Astrocyte (in vitro differentiated cells and primary cell): ENCODE measurements at regions not wholly inside any gene's neighbourhood (a gene's known extent, or its start where the extent isn't known, plus 50 kb on each side); places are given as distances from the start of the nearest gene placed in this dataset.
"Not testable (repeated sequence)": the region's sequence is repeated elsewhere in the genome, so short reads cannot be mapped to it uniquely, and the experiment has no call there.

Source experiments
- DNase-seq: peaks from one replicate; pipeline ENCODE4 v3.0.0-alpha.2; 2010; ENCODE audit warnings: low read depth
- FAIRE-seq: peaks from 2 replicates; lab custom pipeline; 2011; peaks lifted over from hg19 to GRCh38; lab: Jason Lieb, UNC
- H2AFZ ChIP-seq: 2 replicates; pipeline ENCODE4 v1.6.0; 2012; ENCODE audit warnings: low read depth, low read length, inconsistent platforms
- H3K27ac ChIP-seq: 2 replicates; pipeline ENCODE4 v1.5.1; 2011; ENCODE audit warnings: low read depth, low read length, inconsistent platforms
- H3K27me3 ChIP-seq: 2 replicates; pipeline ENCODE4 v1.6.0; 2011; ENCODE audit warnings: low read length, inconsistent platforms; ENCODE audit not compliant: insufficient read depth
- H3K36me3 ChIP-seq: 2 replicates; pipeline ENCODE4 v1.5.1; 2011; ENCODE audit warnings: low read length, inconsistent platforms; ENCODE audit not compliant: insufficient read depth
- H3K4me1 ChIP-seq: 2 replicates; pipeline ENCODE4 v1.5.1; 2011; ENCODE audit warnings: low read length, inconsistent platforms; ENCODE audit not compliant: insufficient read depth
- H3K4me2 ChIP-seq: 2 replicates; pipeline ENCODE4 v1.6.0; 2012; ENCODE audit warnings: low read length, inconsistent platforms
- H3K4me3 ChIP-seq: 2 replicates; pipeline ENCODE4 v1.5.1; 2011; ENCODE audit warnings: low read depth, mild to moderate bottlenecking, low read length, inconsistent platforms; ENCODE audit not compliant: insufficient read depth
- H3K79me2 ChIP-seq: 2 replicates; pipeline ENCODE4 v1.6.0; 2012; ENCODE audit warnings: mild to moderate bottlenecking, low read length, inconsistent platforms; ENCODE audit not compliant: insufficient read depth
- H3K9ac ChIP-seq: 2 replicates; pipeline ENCODE4 v1.6.0; 2012; ENCODE audit warnings: mild to moderate bottlenecking, low read length, inconsistent platforms
- H3K9me3 ChIP-seq: 2 replicates; pipeline ENCODE4 v1.5.1; 2012; ENCODE audit warnings: low read depth, mild to moderate bottlenecking, low read length, inconsistent platforms; ENCODE audit not compliant: insufficient read depth
- H4K20me1 ChIP-seq: 2 replicates; pipeline ENCODE4 v1.6.0; 2012; ENCODE audit warnings: low read length, inconsistent platforms; ENCODE audit not compliant: insufficient read depth
- H3K27ac Mint-ChIP-seq: one replicate; pipeline ENCODE4 v1.8.0; 2021; ENCODE audit warnings: mild to moderate bottlenecking, mixed read lengths; ENCODE audit not compliant: unreplicated experiment
- H3K27me3 Mint-ChIP-seq: one replicate; pipeline ENCODE4 v1.8.0; 2021; ENCODE audit warnings: low read depth, mixed read lengths; ENCODE audit not compliant: unreplicated experiment
- H3K36me3 Mint-ChIP-seq: one replicate; pipeline ENCODE4 v1.8.0; 2021; ENCODE audit warnings: low read depth, mixed read lengths; ENCODE audit not compliant: unreplicated experiment
- H3K4me1 Mint-ChIP-seq: one replicate; pipeline ENCODE4 v1.8.0; 2021; ENCODE audit warnings: low read depth, mixed read lengths; ENCODE audit not compliant: unreplicated experiment
- H3K4me3 Mint-ChIP-seq: one replicate; pipeline ENCODE4 v1.8.0; 2021; ENCODE audit warnings: mild to moderate bottlenecking, moderate library complexity, mixed read lengths; ENCODE audit not compliant: unreplicated experiment
- H3K9me3 Mint-ChIP-seq: one replicate; pipeline ENCODE4 v1.8.0; 2021; ENCODE audit warnings: mild to moderate bottlenecking, mixed read lengths; ENCODE audit not compliant: unreplicated experiment
- CTCF ChIP-seq: IDR thresholded peaks from 2 replicates; pipeline ENCODE4 v1.5.1; 2011; ENCODE audit warnings: low read depth, mild to moderate bottlenecking, inconsistent platforms, low read length, moderate library complexity; ENCODE audit not compliant: insufficient read depth
- EZH2 ChIP-seq: IDR thresholded peaks from 2 replicates; pipeline ENCODE4 v1.6.1; 2012; ENCODE audit warnings: mild to moderate bottlenecking, low read length, inconsistent platforms; ENCODE audit not compliant: insufficient read depth

- no peaks in the 10 kb centered on the region for H3K4me1 ChIP-seq
- no peak for TF ChIP-seq CTCF
- no peak for TF ChIP-seq EZH2
- H3K9ac ChIP-seq: no peak overlapping the region
- Mint-ChIP-seq H3K4me3 (no peak overlapping the region), H3K4me1 (no peaks in the 10 kb centered on the region), H3K36me3 (no peaks in the 10 kb centered on the region), H3K9me3 (peaks cover 17% of the 10 kb centered on the region), H3K27ac (no peak overlapping the region), H3K27me3 (no peaks in the 10 kb centered on the region)
- H3K9me3 ChIP-seq: no peaks in the 10 kb centered on the region
- H3K79me2 ChIP-seq: no peaks in the 10 kb centered on the region
- DNase-seq (no peak), FAIRE-seq (no peak)
- no peaks in the 10 kb centered on the region for H3K36me3 ChIP-seq
- H3K27me3 ChIP-seq: no peaks in the 10 kb centered on the region
- no peak overlapping the region for H3K4me3 ChIP-seq
- no peak overlapping the region for H3K27ac ChIP-seq
- no peaks in the 10 kb centered on the region for H4K20me1 ChIP-seq
- no peak overlapping the region for H3K4me2 ChIP-seq
- H2AFZ ChIP-seq: no peak overlapping the region
Measured at GRCh38 chr20:29349836-29350235, 1907.6 kb upstream of the DEFB115 start.

- H3K4me1 ChIP-seq, DNase-seq, H3K4me1 Mint-ChIP-seq, H3K27me3 Mint-ChIP-seq, H3K27ac ChIP-seq, H3K27me3 ChIP-seq, H3K9ac ChIP-seq, H3K4me2 ChIP-seq, H3K27ac Mint-ChIP-seq, H3K36me3 ChIP-seq, H3K79me2 ChIP-seq, H4K20me1 ChIP-seq, H2AFZ ChIP-seq, H3K36me3 Mint-ChIP-seq, H3K4me3 ChIP-seq, H3K9me3 ChIP-seq, FAIRE-seq, H3K4me3 Mint-ChIP-seq: not testable (repeated sequence)
- peaks cover 11% of the 10 kb centered on the region for H3K9me3 Mint-ChIP-seq
Measured at GRCh38 chr20:29375937-29376336, 1881.5 kb upstream of the DEFB115 start.

- not testable (repeated sequence) for H3K79me2 ChIP-seq, H3K4me1 Mint-ChIP-seq, H2AFZ ChIP-seq, H3K36me3 Mint-ChIP-seq, H3K4me3 ChIP-seq, H3K4me1 ChIP-seq, H3K27ac Mint-ChIP-seq, H3K9me3 ChIP-seq, FAIRE-seq, H3K4me2 ChIP-seq, H3K9ac ChIP-seq, DNase-seq, H3K27me3 Mint-ChIP-seq, H3K27ac ChIP-seq, H3K9me3 Mint-ChIP-seq, H4K20me1 ChIP-seq, H3K36me3 ChIP-seq, H3K27me3 ChIP-seq, H3K4me3 Mint-ChIP-seq
Measured at GRCh38 chr20:29392853-29393252, 1864.6 kb upstream of the DEFB115 start.
